PC-3 (cell line): ENCODE measurements at regions not wholly inside any gene's neighbourhood (a gene's known extent, or its start where the extent isn't known, plus 50 kb on each side); places are given as distances from the start of the nearest gene placed in this dataset.

Experiments used
- EZH2 ChIP-seq: fragments of 300-600 bp; sonication (generic); IDR thresholded peaks from one replicate; pipeline ENCODE4 v1.6.1; 2017; ENCODE audit warnings: antibody characterized with exemption, mild to moderate bottlenecking, low read length; ENCODE audit not compliant: unreplicated experiment
- EZH2phosphoT487 ChIP-seq: fragments of 300-600 bp; sonication (generic); IDR thresholded peaks from 2 replicates; pipeline ENCODE4 v1.6.1; 2018; ENCODE audit warnings: mild to moderate bottlenecking, antibody characterized with exemption, low read length, borderline replicate concordance
- TF ChIP-seq, protein P1 (sequence below): fragments of 300-600 bp; sonication (generic); conservative IDR thresholded peaks from 2 replicates; pipeline ENCODE4 v1.5.1; 2017; ENCODE audit warnings: antibody characterized with exemption, low read depth, mild to moderate bottlenecking, low read length

DNA sequence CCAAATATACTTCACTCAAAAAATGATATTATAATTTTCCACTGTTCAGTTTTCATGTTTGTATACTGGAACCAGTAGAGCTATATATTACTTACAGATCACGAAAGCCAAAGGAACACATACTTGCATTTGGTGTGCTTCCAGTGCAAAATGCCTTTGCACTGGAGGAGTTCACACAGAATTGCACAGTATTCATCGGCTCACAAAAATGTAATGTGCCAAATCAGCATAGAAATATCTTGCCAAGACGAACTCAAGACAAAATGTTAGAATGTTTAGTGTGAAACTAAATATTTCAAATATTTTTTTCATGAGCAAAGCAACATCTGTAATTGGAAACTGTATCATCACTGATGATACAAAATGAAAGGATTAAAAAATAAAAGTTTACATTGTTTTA is 646.2 kb upstream of the SEMA3D start:
- TF ChIP-seq, protein P1, sequence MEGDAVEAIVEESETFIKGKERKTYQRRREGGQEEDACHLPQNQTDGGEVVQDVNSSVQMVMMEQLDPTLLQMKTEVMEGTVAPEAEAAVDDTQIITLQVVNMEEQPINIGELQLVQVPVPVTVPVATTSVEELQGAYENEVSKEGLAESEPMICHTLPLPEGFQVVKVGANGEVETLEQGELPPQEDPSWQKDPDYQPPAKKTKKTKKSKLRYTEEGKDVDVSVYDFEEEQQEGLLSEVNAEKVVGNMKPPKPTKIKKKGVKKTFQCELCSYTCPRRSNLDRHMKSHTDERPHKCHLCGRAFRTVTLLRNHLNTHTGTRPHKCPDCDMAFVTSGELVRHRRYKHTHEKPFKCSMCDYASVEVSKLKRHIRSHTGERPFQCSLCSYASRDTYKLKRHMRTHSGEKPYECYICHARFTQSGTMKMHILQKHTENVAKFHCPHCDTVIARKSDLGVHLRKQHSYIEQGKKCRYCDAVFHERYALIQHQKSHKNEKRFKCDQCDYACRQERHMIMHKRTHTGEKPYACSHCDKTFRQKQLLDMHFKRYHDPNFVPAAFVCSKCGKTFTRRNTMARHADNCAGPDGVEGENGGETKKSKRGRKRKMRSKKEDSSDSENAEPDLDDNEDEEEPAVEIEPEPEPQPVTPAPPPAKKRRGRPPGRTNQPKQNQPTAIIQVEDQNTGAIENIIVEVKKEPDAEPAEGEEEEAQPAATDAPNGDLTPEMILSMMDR, result no peak
- TF ChIP-seq EZH2, result no peak
- no peak for TF ChIP-seq EZH2phosphoT487
